CD4-positive, alpha-beta T cell treated with Interleukin-15 for 4 hours (primary cell): ENCODE measurements at regions not wholly inside any gene's neighbourhood (a gene's known extent, or its start where the extent isn't known, plus 50 kb on each side); places are given as distances from the start of the nearest gene placed in this dataset.
"Not testable (repeated sequence)": the region's sequence is repeated elsewhere in the genome, so short reads cannot be mapped to it uniquely, and the experiment has no call there.

Experiments
- DNase-seq: peaks from one replicate; pipeline ENCODE4 v3.0.0-alpha.2; 2020; ENCODE audit warnings: low spot score

DNA sequence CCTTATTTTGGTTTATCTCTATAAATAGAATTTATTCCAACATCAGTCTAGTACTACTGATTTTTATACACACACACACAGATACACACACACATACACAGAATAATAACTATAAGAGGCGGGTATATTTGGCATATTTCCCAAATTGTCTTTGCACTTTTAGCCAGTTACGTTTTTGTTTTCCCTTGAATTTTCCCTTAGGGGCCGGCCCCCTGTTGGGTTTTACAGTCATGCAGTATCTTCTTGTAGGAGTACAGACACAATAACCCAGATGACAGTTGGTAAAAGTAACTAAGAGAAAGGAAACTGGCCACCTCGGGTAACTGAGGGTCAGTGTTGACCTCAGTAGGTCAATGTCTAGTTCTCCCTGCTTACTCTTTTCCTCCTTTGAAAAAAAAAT is 50.9 kb downstream of the DISP1 start:
- no peak for DNase-seq

DNA sequence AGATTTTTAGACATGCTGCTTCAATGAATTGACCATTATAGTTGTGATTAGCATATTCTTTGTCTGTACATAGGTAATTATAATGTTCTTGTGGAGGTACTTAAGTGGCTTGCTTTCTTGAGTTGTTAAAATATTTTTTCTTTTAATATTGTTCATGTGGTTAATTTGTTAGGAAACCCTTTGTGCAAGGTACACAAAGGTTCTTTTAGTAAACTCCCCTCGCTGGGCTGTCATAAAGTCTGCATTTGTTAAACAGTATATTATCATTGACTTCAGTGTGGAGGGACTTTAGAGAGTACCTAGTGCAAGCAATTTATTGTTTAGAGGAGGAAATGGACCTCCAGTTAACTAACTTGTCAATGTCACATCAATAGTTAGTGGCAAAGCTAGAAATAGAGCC is 52.5 kb downstream of the DISP1 start:
- no peak for DNase-seq

DNA sequence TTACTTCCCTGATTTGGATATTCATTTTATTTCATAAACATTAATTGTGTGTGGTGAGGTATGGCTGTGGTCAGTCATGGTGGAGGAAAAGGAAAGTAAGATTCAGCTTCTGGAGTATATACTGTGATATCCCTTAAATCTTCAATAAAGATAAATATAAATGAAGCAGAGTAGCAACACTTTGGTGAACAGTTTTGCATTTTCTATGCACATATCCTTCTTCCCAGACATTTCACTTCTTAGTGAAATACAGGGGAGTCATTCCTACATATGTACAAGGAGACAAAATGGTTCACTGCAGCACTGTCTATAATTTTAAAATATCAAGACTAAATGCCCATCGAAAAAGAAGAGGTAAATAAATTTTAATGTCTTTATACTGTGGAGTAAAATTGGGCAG is 61.3 kb downstream of the DISP1 start:
- no peak for DNase-seq

DNA sequence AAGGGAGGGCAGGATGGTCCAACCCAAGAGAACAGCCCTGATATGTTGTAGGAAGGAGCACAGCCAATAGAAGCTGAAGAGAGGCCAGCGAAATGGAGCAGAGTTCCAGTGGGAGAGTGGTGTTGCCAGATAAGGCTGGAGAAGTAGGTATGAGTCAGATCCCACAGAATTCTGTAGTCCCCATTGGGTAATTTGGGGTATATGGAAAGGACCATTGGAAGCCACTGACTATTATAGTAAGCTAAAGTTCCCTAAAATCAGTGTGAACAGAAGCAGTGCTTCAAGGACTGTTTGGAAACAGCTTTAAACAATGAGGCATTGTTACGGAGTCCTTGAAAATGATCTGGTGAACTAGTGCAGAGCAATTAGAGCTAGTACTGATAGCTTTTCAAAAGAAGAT is 63.0 kb downstream of the DISP1 start:
- no peak for DNase-seq

DNA sequence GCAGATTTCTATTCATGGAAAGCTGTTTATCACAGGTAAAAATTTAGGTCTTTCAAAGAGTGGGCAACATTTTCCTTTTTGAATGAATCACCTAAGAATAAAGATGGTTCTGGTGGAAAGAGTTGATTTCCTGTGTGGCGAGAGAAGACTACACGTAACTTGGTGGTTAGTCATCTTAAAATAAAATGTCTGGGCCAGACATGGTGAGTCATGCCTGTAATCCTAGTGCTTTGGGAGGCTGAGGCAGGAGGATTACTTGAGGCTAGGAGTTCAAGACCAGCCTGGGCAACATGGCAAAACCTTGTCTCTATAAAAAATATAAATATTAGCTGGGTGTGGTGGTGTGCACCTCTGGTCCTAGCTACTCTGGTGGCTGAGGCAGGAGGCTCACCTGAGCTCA is 65.7 kb downstream of the DISP1 start:
- peak; percentile 26 for DNase-seq

DNA sequence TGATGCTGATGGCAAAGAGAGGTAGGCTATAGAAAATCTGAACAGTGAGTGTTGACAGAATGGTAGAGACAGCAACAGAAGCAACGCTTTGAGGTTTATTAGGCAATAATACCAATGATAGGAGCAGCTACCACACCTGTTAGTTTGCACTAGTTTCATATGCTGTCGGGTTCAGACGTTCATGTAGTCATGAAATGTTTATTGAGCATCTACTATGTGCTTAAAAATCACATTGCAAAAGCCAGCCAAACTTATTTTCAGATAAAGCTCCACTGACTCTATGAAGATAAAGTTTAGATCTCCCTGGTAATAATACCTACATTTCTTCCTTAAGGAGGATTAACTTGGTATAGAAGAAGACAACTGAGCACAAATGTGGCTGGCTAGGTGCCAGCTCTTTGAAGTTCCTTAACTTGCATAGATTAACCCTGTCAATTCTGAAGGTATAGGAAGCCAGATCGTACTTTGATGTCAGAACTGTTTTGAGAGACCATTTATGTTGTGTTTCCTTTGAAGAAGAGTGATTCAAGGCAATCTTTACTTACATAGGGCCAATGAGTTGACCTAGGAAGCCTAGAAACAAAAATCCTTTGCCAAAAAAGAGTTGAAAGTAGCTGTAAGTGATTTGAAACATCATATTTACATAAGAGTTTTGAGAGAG is 71.5 kb downstream of the DISP1 start:
- no peak for DNase-seq

DNA sequence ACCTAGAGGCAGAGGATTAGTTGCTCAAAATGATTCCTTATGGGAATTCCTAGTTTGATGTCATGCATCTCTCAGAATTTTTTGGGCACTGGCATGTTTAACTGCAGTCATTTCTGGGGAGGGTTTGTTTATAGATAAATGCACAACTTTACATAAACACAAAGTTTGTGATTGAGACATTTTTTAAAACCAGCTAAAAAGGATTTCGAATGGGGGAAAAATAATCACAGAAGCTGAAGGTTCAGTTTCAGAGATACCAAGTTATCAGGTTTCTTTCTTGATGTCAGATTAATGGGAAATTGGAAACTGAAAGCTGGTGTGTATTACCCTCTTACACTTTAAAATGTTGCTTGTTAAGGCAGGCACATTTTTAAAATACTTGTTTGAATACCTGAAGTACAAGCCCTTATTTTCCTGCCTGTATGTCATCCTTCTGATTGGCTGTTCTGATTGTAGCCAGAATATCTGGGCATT is 72.1 kb downstream of the DISP1 start:
- DNase-seq = no peak

DNA sequence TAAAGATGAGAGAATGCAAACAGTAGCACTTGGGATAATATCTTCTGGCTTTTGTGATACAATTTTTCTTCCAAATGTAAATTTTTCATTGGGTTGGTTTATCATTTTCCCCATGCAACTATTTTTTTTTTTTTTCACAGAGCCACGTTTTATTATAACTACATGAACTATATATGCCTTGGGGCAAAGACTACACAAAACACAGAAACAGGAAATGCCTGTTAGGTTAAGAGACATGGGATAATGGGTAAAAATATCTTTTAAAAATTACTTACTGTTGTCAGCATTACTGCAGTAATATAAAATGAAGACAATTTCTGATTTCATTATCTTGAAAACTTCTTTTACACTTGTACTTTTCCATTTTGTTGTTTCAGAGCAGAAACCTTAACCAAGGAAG is 74.6 kb downstream of the DISP1 start:
- DNase-seq = no peak

DNA sequence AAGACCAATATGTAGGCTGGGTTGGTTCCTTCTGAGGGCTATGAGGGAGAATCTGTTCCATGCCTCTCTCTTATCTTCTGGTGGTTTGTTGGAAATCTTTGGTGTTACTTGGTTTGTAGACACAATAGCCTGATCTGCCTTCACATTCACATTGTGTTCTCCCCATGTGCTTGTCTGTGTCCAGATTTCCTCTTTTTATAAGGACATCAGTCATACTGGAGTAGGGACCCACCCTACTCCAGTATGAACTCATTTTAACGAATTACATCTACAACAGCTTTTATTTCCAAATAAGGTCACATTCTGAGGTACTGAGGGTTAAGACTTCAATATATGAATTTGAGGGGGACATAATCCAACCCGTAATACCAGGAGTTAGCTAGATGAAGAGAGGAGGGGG is 75.9 kb downstream of the DISP1 start:
- DNase-seq = no peak

DNA sequence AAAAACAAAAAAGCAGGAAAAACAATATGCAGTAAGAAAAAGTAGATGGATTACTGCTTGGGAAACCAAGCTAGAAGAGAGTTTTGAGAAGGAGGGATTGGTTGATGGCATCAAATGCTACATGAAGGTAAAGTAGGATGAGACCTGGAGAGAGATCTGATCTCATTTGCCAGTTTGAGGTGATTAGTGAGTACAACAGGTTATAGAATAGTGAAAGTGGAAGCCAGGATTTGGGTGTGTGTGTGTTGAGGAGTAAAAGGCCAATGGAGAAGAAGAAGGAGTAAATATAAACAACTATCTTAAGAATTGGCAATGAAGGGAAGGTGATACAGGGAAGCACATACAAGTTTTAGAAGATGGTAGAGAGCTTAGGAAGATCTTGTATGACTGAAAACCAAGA is 76.7 kb downstream of the DISP1 start:
- no peak for DNase-seq

DNA sequence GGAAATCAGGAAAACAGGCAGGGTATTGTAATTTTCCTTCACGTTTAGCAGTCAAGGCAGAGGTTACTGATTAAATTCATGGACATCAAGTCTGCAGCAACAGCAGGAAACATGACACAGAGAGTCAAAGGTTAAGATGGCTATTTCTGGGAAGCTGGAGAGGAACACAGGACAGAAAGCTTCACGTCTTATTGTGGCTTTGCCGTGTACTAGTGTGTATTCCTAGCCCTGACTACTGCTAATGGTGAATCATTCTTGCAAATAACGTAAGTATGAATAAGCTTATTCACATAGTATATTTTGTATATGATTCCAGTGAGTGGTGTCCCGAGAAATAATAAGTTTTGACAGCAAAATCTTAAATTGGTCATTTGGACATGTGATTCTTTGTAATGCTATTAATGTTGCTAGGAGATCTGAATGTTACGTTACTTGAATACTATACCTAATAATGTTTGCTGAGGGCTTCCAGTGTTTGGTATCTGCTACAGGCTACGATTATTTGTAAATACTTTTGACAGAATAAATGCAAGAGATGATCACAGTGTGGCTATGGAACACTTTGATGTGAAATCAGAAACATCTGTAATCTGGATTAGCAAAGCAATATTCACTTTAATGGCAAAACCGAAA is 77.4 kb downstream of the DISP1 start:
- no peak for DNase-seq

DNA sequence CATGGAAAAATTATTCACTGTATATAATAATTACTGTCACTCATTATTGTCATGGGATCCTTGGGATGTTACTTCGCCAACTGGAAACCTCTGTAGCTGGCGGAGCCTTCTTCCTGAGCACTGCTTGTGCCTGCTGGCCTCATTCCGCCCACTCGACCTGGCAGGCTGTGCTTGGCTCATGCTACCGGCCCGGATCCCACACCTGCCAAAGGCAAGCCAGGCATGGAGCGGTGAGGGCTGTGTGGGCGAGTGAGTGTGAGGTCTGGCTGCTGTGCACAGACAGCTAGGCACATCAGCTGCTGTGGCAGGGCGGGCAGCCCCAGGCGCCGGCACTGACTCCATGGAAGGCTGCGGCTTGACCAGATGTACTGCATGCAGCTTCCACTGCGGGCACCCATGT is 78.4 kb downstream of the DISP1 start:
- DNase-seq = no peak

DNA sequence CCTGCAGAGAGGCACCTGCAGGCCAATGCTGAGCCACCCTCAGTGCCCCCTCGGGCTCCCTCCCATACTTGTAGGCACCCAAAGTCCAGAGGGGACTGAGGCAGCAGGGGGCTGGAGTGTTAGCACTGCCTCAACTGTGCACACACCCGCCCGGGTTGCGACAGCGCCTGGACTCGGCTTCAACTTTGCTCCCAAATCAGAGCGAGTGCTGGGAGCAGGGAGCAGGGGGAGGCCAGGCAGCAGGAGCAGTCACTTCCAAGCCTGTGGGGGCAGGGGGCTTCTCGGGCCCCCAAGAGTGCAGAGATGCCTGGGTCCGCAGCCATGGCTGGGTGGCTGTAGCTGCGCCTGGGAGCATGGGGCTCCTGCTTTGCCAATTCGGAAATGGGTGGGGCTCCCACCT is 79.5 kb downstream of the DISP1 start:
- no peak for DNase-seq

DNA sequence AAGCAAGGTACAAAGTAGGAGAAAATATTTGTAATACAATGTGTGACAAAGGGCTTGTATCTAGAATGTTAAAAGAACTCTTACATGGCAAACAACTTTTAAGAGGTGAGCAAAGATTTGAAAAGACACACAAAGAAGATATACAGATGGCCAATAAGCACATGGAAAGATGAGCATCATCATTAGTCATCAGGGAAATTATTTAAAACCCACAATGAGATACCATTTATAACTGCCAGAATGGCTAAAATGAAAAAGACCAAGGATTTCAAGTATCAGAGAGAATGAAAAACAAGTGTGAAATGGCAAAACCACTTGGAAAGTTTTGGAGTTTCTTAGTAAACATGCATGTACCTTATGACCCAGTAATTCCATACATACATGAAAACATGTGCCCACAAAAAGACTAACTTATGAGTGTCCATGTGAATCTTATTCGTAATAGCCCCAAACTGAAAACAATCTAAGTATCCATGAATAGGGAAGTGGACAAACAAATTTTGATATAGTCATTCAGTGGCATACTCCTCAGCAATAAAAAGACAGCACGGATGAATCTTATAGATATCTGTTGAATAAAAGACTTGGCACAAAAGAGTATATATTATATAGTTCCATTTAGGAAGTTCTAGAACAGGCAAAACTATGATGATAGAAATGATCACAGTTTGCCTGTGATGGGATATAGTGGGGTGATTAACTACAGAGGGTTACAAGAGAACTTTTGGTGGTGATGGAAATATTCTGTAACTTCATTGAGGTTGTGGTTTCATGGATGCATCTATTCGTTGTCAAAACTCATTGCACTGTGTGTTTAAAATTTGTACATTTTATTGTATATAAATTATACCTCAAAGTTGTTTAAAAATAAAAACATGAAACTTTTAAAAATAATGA is 82.0 kb downstream of the DISP1 start:
- DNase-seq = no peak

DNA sequence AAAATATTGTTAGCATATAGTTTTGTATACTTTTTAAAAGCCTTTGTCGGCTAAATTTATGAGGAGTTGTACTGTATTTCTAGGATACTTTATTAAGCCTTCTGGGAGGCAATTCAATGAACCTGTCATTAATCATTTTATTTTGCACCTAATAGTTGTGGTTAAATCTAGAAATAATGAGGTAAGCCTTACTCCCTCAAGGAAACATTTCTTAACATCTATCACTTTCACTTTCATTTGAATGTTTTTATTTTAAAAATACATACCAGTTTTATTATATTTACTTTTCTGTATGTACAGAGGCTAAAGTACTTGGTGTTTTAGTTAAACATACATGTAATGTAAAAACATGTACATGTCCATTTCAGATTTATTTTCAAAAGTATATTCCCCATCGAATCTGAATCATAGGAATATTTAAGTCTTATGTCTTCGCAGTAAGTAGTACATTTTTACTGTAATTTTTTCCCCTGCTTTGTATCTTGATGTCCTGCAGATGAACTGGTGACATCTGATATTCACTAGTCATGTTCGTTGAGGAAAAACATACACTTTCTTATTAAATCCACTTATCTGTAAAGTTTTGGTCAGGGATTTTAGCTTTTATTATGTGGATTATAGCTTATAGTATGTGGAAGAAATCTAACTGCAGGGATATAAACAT is 82.8 kb downstream of the DISP1 start:
- DNase-seq = no peak

DNA sequence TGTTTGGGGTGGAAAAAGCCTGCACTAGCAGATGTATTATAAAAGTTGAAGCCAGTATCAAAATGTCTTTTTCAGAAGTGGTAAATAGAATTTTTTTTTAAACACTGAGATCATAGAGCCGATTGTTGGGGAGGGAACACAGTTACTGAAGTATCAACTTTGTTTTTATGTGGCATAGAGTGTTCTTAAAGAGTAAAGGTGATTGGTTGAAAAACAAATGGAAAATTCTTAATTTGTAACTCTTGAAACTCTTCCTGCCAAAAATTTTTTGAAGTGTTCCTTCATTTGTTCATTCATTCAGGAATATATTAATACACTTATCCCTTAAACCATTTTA is 83.3 kb downstream of the DISP1 start:
- DNase-seq = no peak

DNA sequence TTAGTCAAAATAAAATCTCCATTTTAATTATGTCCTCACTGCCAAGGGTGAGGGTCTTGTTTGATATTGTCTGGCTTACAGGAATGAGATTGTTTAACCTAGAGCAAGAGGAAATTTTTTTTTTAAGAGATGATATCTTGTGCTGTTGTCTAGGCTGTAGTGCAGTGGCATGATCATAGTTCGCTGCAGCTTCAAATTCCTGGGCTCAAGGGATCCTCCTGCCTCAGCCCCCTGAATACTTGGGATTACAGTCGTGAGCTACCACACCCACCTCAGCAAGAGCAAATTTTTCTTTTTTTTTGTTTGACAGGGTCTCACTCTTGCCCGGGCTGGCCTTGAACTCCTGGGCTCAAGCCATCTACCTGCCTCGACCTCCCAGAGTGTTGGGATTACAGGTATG is 84.6 kb downstream of the DISP1 start:
- no peak for DNase-seq

DNA sequence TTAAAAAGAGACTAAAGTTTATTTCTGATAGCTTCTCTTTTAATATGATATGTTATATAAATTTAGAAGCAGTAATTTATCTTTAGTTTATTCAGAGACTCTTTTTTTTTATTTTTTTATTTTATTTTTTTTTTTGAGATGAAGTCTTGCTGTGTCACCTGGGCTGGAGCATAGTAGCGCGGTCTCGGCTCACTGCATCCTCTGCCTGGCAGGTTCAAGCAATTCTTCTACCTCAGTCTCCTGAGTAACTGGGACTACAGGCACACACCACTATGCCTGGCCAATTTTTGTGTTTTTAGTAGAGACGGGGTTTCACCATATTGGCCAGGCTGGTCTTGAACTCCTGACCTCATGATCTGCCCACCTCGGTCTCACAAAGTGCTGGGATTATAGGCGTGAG is 89.6 kb downstream of the DISP1 start:
- no peak for DNase-seq

DNA sequence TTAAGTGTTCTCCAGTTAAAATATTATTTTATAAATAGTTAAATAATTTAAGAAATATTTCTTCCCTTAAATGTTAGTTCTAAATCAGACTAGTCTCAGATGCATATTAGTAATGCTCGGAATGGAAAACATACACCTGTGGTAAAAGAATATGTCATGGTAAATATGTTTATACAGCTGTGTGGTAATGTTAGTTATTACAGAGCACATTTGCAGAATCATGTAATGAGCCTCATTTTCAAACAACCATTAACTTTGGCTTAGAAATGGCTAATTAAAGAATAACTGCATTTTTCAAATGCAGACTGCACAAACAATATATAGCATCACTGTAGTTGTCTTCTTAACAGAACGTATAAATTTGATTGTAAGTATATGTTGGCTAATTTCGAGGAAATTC is 90.3 kb downstream of the DISP1 start:
- no peak for DNase-seq

DNA sequence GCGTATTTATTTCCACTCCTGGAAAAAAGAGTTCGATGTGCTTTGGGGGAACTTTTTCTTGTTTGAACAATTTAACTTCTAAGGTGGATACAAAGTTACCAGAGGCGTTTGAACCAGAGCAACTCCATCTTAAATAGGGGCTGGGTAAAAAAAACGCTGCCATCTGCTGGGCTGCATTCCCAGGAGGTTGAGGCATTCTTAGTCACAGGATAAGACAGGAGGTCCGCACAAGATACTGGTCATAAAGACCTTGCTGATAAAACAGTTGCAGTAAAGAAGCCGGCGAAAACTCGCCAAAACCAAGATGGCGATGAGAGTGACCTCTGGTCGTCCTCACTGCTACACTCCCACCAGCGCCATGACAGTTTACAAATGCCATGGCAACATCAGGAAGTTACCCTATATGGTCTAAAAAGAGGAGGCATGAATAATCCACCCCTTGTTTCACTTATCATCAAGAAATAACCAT is 91.5 kb downstream of the DISP1 start:
- DNase-seq = not testable (repeated sequence)

DNA sequence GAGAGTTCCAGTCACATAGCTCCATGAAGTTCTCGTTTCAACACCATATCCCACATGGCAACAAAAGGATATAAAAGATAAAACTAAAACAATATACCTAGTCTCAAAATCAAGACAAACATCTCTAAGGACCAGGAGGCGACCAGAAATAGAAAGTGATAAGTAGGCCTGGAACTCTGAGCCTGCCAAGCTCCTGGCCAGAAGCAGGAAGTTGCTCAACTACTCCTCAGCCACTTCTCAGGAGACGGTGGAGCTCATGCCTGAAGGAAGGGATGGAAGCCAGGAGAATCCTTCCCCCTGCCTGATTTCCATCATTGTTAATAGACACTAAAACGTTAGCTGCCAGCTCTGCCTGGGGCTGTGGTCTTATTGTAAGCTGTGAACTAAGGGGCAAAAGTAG is 94.7 kb downstream of the DISP1 start:
- DNase-seq = no peak

DNA sequence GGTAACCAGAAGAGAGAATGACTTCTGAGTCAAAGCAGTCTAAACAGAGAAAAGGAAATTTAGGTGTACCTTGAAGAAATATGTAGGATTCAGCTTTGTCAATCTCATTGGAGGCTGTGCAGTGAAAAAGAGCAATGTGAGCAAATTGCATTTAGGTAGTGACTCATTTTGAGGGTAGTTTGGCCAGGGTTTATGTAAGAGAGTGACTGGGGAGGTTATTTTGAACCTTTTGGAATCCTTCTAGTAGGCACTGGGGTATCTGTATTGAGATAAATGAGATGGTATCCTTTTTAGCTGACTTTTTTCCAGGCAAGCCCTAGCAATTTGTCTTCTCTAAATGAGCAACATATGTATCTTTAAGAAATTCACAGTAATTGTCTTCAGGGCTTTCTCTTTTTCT is 95.9 kb downstream of the DISP1 start:
- no peak for DNase-seq

DNA sequence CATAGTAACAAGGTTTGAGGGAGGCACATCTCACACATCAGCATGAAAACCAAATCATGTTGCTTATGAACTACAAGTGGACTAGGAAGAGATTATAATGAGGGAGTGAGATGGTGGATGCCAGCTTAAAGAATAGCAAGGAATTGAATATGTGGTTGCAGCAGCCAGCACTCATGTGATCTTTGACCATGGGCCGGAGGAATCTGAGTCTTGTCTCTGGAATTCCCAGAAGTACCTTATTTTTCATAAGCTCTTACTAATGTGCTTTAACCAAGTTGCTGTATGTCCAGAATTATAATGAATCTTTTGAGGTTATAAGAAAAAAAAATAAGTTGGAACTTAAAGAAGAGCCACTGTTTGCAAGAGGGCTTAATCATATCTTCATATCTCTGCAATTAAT is 97.0 kb downstream of the DISP1 start:
- DNase-seq = no peak
